SK-N-SH treated with all-trans-retinoic acid at 6 μM for 48 hours (cell line): ENCODE measurements at regions not wholly inside any gene's neighbourhood (a gene's known extent, or its start where the extent isn't known, plus 50 kb on each side); places are given as distances from the start of the nearest gene placed in this dataset.

ENCODE experiments used
- ATAC-seq: fragments of 200-7000 bp; cut with Tn5 transposase; 3 replicates; pipeline ENCODE4 v1.9.1; 2020; ENCODE audit warnings: mild to moderate bottlenecking, moderate library complexity
- ARNTL ChIP-seq: fragments of 450-650 bp; formaldehyde crosslinking; IDR thresholded peaks from 2 replicates; pipeline ENCODE4 v1.5.0; 2020; ENCODE audit warnings: low read depth, mild to moderate bottlenecking, moderate library complexity, borderline replicate concordance
- BACH2 ChIP-seq: fragments of 250-450 bp; sonication (Bioruptor Pico); IDR thresholded peaks from 2 replicates; pipeline ENCODE4 v1.9.0; 2021; ENCODE audit warnings: mild to moderate bottlenecking, borderline replicate concordance
- CREB5 ChIP-seq: fragments of 250-450 bp; sonication (Bioruptor Pico); IDR thresholded peaks from 2 replicates; pipeline ENCODE4 v1.5.1; 2020; ENCODE audit warnings: low read depth, mild to moderate bottlenecking, moderate library complexity
- CSDC2 ChIP-seq: fragments of 250-450 bp; sonication (Bioruptor Pico); IDR thresholded peaks from 2 replicates; pipeline ENCODE4 v1.5.0; 2020; ENCODE audit warnings: mild to moderate bottlenecking, moderate library complexity
- CSRNP3 ChIP-seq: fragments of 250-450 bp; sonication (Bioruptor Pico); IDR thresholded peaks from 2 replicates; pipeline ENCODE4 v1.5.1; 2021; ENCODE audit warnings: mild to moderate bottlenecking, moderate library complexity
- ESRRG ChIP-seq: fragments of 250-450 bp; sonication (Bioruptor Pico); IDR thresholded peaks from 2 replicates; pipeline ENCODE4 v1.6.1; 2021; ENCODE audit warnings: mild to moderate bottlenecking
- GLIS3 ChIP-seq: fragments of 250-450 bp; sonication (Bioruptor Pico); IDR thresholded peaks from 2 replicates; pipeline ENCODE4 v1.5.0; 2020; ENCODE audit warnings: mild to moderate bottlenecking, moderate library complexity
- ISL1 ChIP-seq: fragments of 250-450 bp; sonication (Bioruptor Pico); IDR thresholded peaks from 2 replicates; pipeline ENCODE4 v2.1.2; 2022; ENCODE audit warnings: mild to moderate bottlenecking, moderate library complexity
- OSR1 ChIP-seq: fragments of 250-450 bp; sonication (Bioruptor Pico); IDR thresholded peaks from 2 replicates; pipeline ENCODE4 v1.8.0; 2022; ENCODE audit warnings: moderate library complexity, mild to moderate bottlenecking, inconsistent platforms
- PATZ1 ChIP-seq: fragments of 250-450 bp; sonication (Bioruptor Pico); IDR thresholded peaks from 2 replicates; pipeline ENCODE4 v1.8.0; 2020; ENCODE audit warnings: mild to moderate bottlenecking, moderate library complexity, borderline replicate concordance
- POU6F1 ChIP-seq: fragments of 250-450 bp; sonication (Bioruptor Pico); IDR thresholded peaks from 2 replicates; pipeline ENCODE4 v1.8.0; 2021; ENCODE audit warnings: low read depth, mild to moderate bottlenecking, moderate library complexity, borderline replicate concordance
- PPARA ChIP-seq: fragments of 250-450 bp; sonication (Bioruptor Pico); IDR thresholded peaks from 2 replicates; pipeline ENCODE4 v1.5.0; 2020; ENCODE audit warnings: mild to moderate bottlenecking, borderline replicate concordance
- RARB ChIP-seq: fragments of 250-450 bp; sonication (Bioruptor Pico); IDR thresholded peaks from 2 replicates; pipeline ENCODE4 v1.8.0; 2021; ENCODE audit warnings: mild to moderate bottlenecking, moderate library complexity
- SNAI2 ChIP-seq: fragments of 250-450 bp; sonication (Bioruptor Pico); IDR thresholded peaks from 2 replicates; pipeline ENCODE4 v1.5.0; 2020; ENCODE audit warnings: mild to moderate bottlenecking, moderate library complexity
- TCF4 ChIP-seq: fragments of 250-450 bp; sonication (Bioruptor Pico); IDR thresholded peaks from 2 replicates; pipeline ENCODE4 v1.8.0; 2021; ENCODE audit warnings: mild to moderate bottlenecking, moderate library complexity, borderline replicate concordance
- TOX ChIP-seq: fragments of 250-450 bp; sonication (Bioruptor Pico); IDR thresholded peaks from 2 replicates; pipeline ENCODE4 v1.8.0; 2021; ENCODE audit warnings: mild to moderate bottlenecking, moderate library complexity, borderline replicate concordance
- TSHZ2 ChIP-seq: fragments of 250-450 bp; sonication (Bioruptor Pico); IDR thresholded peaks from 2 replicates; pipeline ENCODE4 v1.5.0; 2020; ENCODE audit warnings: mild to moderate bottlenecking, moderate library complexity
- ZFP30 ChIP-seq: fragments of 450-650 bp; formaldehyde crosslinking; IDR thresholded peaks from 2 replicates; pipeline ENCODE4 v1.5.0; 2022; ENCODE audit warnings: mild to moderate bottlenecking, moderate library complexity
- ZNF565 ChIP-seq: fragments of 450-650 bp; formaldehyde crosslinking; conservative IDR thresholded peaks from 2 replicates; pipeline ENCODE4 v1.5.0; 2020; ENCODE audit warnings: low read depth, mild to moderate bottlenecking, moderate library complexity
- ZNF70 ChIP-seq: fragments of 450-650 bp; formaldehyde crosslinking; IDR thresholded peaks from 2 replicates; pipeline ENCODE4 v1.5.0; 2020; ENCODE audit warnings: mild to moderate bottlenecking, moderate library complexity
- ZNF8 ChIP-seq: fragments of 450-650 bp; formaldehyde crosslinking; IDR thresholded peaks from 2 replicates; pipeline ENCODE4 v1.5.0; 2020; ENCODE audit warnings: mild to moderate bottlenecking, moderate library complexity

- TF ChIP-seq TSHZ2 (no peak), ISL1 (no peak), ZFP30 (CRISPR knock-in tag) (no peak), RARB (CRISPR knock-in tag) (no peak)
These were observed 404.4 kb upstream of the GJE1 start (continued) for GRCh38 chr6:141728330-141728729.

GRCh38 chr6:141726248-141726647 lies 406.5 kb upstream of the GJE1 start:
- TF ChIP-seq TCF4 (CRISPR knock-in tag) (no peak), ZNF70 (CRISPR knock-in tag) (no peak), ZFP30 (CRISPR knock-in tag) (no peak), ZNF565 (CRISPR knock-in tag) (no peak), TSHZ2 (no peak), CREB5 (CRISPR knock-in tag) (no peak), POU6F1 (CRISPR knock-in tag) (no peak), BACH2 (CRISPR knock-in tag) (no peak), TOX (CRISPR knock-in tag) (no peak), ZNF8 (no peak), ESRRG (CRISPR knock-in tag) (no peak), OSR1 (CRISPR knock-in tag) (no peak), SNAI2 (CRISPR knock-in tag) (no peak)
- peak; percentile 70 for ATAC-seq

GRCh38 chr6:141724731-141725130 lies 408.0 kb upstream of the GJE1 start:
- no peak for ATAC-seq
- TF ChIP-seq ZNF70 (CRISPR knock-in tag) = no peak
- no peak for TF ChIP-seq GLIS3 (CRISPR knock-in tag)
- no peak for TF ChIP-seq PPARA (CRISPR knock-in tag)
- TF ChIP-seq CSRNP3 (CRISPR knock-in tag) = no peak
- no peak for TF ChIP-seq PATZ1 (CRISPR knock-in tag)
- TF ChIP-seq ESRRG (CRISPR knock-in tag) = no peak
- no peak for TF ChIP-seq ISL1
- TF ChIP-seq ZNF565 (CRISPR knock-in tag) = no peak
- no peak for TF ChIP-seq CSDC2
- TF ChIP-seq RARB (CRISPR knock-in tag) = no peak
- TF ChIP-seq SNAI2 (CRISPR knock-in tag) = no peak
- no peak for TF ChIP-seq OSR1 (CRISPR knock-in tag)
- no peak for TF ChIP-seq POU6F1 (CRISPR knock-in tag)
- TF ChIP-seq ZNF8 = no peak
- TF ChIP-seq ARNTL (CRISPR knock-in tag) = no peak
